ENCODE measurements at regions not wholly inside any gene's neighbourhood (a gene's known extent, or its start where the extent isn't known, plus 50 kb on each side); places are given as distances from the start of the nearest gene placed in this dataset.

GRCh38 chr2:16315908-16316307, 349.7 kb downstream of the CYRIA start:
- Histone ChIP-seq H3K27me3 (replicated peaks; ENCODE audit: control insufficient read depth, insufficient read depth, low read length) (no peaks in the 10 kb centered on the region), H3K4me3 (replicated peaks; ENCODE audit: low read depth, low read length) (no peak overlapping the region), H3K36me3 (ENCODE audit: control insufficient read depth, insufficient read depth, low read length) (no peaks in the 10 kb centered on the region)
- DNase-seq (ENCODE audit: extremely low read depth, insufficient read length): no peak
- no peak for TF ChIP-seq CTCF (IDR thresholded peaks at IDR 0.05; ENCODE audit: insufficient read depth, low read length, poor library complexity, severe bottlenecking)

- Histone ChIP-seq H3K27me3 (replicated peaks; ENCODE audit: control insufficient read depth, insufficient read depth, low read length) (no peaks in the 10 kb centered on the region), H3K4me3 (replicated peaks; ENCODE audit: low read depth, low read length) (no peak overlapping the region), H3K36me3 (ENCODE audit: control insufficient read depth, insufficient read depth, low read length) (no peaks in the 10 kb centered on the region)
- no peak for DNase-seq (ENCODE audit: extremely low read depth, insufficient read length)
- TF ChIP-seq CTCF (IDR thresholded peaks at IDR 0.05; ENCODE audit: insufficient read depth, low read length, poor library complexity, severe bottlenecking): no peak
These were observed 350.2 kb downstream of the CYRIA start for GRCh38 chr2:16315458-16315835.

- DNase-seq (ENCODE audit: extremely low read depth, insufficient read length): no peak
- H3K36me3 ChIP-seq (ENCODE audit: control insufficient read depth, insufficient read depth, low read length): no peaks in the 10 kb centered on the region
- no peaks in the 10 kb centered on the region for H3K27me3 ChIP-seq (replicated peaks; ENCODE audit: control insufficient read depth, insufficient read depth, low read length)
- no peak overlapping the region for H3K4me3 ChIP-seq (replicated peaks; ENCODE audit: low read depth, low read length)
- no peak for TF ChIP-seq CTCF (IDR thresholded peaks at IDR 0.05; ENCODE audit: insufficient read depth, low read length, poor library complexity, severe bottlenecking)
These were observed 350.8 kb downstream of the CYRIA start for GRCh38 chr2:16314691-16315457.

- TF ChIP-seq CTCF (IDR thresholded peaks at IDR 0.05; ENCODE audit: insufficient read depth, low read length, poor library complexity, severe bottlenecking): no peak
- H3K27me3 ChIP-seq (replicated peaks; ENCODE audit: control insufficient read depth, insufficient read depth, low read length): no peaks in the 10 kb centered on the region
- no peaks in the 10 kb centered on the region for H3K36me3 ChIP-seq (ENCODE audit: control insufficient read depth, insufficient read depth, low read length)
- no peak overlapping the region for H3K4me3 ChIP-seq (replicated peaks; ENCODE audit: low read depth, low read length)
- DNase-seq (ENCODE audit: extremely low read depth, insufficient read length): no peak
These were observed 351.6 kb downstream of the CYRIA start for GRCh38 chr2:16314001-16314400.

GRCh38 chr2:16313235-16313975, 352.2 kb downstream of the CYRIA start:
- H3K4me3 ChIP-seq (replicated peaks; ENCODE audit: low read depth, low read length): no peak overlapping the region
- H3K27me3 ChIP-seq (replicated peaks; ENCODE audit: control insufficient read depth, insufficient read depth, low read length): no peaks in the 10 kb centered on the region
- DNase-seq (ENCODE audit: extremely low read depth, insufficient read length): no peak
- TF ChIP-seq CTCF (IDR thresholded peaks at IDR 0.05; ENCODE audit: insufficient read depth, low read length, poor library complexity, severe bottlenecking): no peak
- H3K36me3 ChIP-seq (ENCODE audit: control insufficient read depth, insufficient read depth, low read length): no peaks in the 10 kb centered on the region
